SH-SY5Y (cell line): ENCODE measurements at regions not wholly inside any gene's neighbourhood (a gene's known extent, or its start where the extent isn't known, plus 50 kb on each side); places are given as distances from the start of the nearest gene placed in this dataset.

Experiments used
- GATA2 ChIP-seq: IDR thresholded peaks from 2 replicates; pipeline ENCODE4 v1.6.1; 2011; ENCODE audit warnings: mild to moderate bottlenecking, low read depth, low read length
- GATA3 ChIP-seq: IDR thresholded peaks from 2 replicates; pipeline ENCODE4 v1.6.1; 2011; ENCODE audit warnings: low read depth, mild to moderate bottlenecking, low read length, moderate library complexity

- TF ChIP-seq GATA3 (no peak), GATA2 (no peak)
Observed at GRCh38 chr1:101452825-101453224, 216.0 kb downstream of the S1PR1 start.

- TF ChIP-seq GATA3 (no peak), GATA2 (no peak)
Observed at GRCh38 chr1:101453844-101454243, 217.0 kb downstream of the S1PR1 start.

- TF ChIP-seq GATA3 (no peak), GATA2 (no peak)
Observed at GRCh38 chr1:101455166-101455565, 218.3 kb downstream of the S1PR1 start.

- no peak for TF ChIP-seq GATA2
- no peak for TF ChIP-seq GATA3
Observed at GRCh38 chr1:101460739-101461138, 223.9 kb downstream of the S1PR1 start.

GRCh38 chr1:101463195-101463594 is 226.4 kb downstream of the S1PR1 start:
- TF ChIP-seq GATA2 (no peak), GATA3 (no peak)

- TF ChIP-seq GATA2 (no peak), GATA3 (no peak)
Observed at GRCh38 chr1:101465941-101466340, 229.1 kb downstream of the S1PR1 start.

GRCh38 chr1:101474039-101474665 is 237.3 kb downstream of the S1PR1 start:
- no peak for TF ChIP-seq GATA3
- TF ChIP-seq GATA2: no peak

- TF ChIP-seq GATA2 (no peak), GATA3 (no peak)
Observed at GRCh38 chr1:101476541-101476940, 239.7 kb downstream of the S1PR1 start.

- TF ChIP-seq GATA2: no peak
- TF ChIP-seq GATA3: no peak
Observed at GRCh38 chr1:101479945-101480344, 243.1 kb downstream of the S1PR1 start.

GRCh38 chr1:101482306-101482705 is 245.5 kb downstream of the S1PR1 start:
- no peak for TF ChIP-seq GATA2
- no peak for TF ChIP-seq GATA3

- TF ChIP-seq GATA2 (peak; percentile 75; the same call in 1 of the 2 replicates), GATA3 (peak; percentile 92)
Observed at GRCh38 chr1:101483982-101484688, 247.3 kb downstream of the S1PR1 start.

- no peak for TF ChIP-seq GATA3
- no peak for TF ChIP-seq GATA2
Observed at GRCh38 chr1:101484689-101485338, 248.0 kb downstream of the S1PR1 start.

- TF ChIP-seq GATA2: peak; percentile 94
- peak; percentile 99 for TF ChIP-seq GATA3
Observed at GRCh38 chr1:101485712-101486111, 248.9 kb downstream of the S1PR1 start.

- no peak for TF ChIP-seq GATA3
- no peak for TF ChIP-seq GATA2
Observed at GRCh38 chr1:101496109-101496508, 259.3 kb downstream of the S1PR1 start.
